GM21360 (cell line): ENCODE measurements at regions not wholly inside any gene's neighbourhood (a gene's known extent, or its start where the extent isn't known, plus 50 kb on each side); places are given as distances from the start of the nearest gene placed in this dataset.
"Not testable (repeated sequence)": the region's sequence is repeated elsewhere in the genome, so short reads cannot be mapped to it uniquely, and the experiment has no call there.

Experiments
- ATAC-seq: cut with Tn5 transposase; IDR thresholded peaks from one replicate; pipeline ENCODE4 v1.9.1; 2021; ENCODE audit warnings: mild to moderate bottlenecking, moderate library complexity; ENCODE audit not compliant: unreplicated experiment

DNA sequence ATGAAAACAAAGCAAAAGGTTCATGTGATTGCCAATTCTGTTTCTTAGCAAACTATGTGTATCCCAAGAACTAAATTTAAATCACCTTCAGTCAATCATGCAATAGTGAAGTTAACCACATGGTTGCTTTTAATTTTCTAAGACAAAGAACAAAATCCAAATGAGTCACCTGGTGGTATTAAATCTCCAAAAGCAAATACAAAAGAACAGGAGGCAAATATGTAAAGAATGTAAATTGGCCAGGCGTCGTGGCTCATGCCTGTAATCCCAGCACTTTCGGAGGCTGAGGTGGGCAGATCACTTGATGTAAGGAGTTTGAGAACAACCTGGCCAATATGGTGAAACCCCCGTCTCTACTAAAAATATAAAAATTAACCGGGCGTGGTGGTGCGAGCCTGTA is 54.2 kb upstream of the PIK3R4 start:
- ATAC-seq, result no peak

DNA sequence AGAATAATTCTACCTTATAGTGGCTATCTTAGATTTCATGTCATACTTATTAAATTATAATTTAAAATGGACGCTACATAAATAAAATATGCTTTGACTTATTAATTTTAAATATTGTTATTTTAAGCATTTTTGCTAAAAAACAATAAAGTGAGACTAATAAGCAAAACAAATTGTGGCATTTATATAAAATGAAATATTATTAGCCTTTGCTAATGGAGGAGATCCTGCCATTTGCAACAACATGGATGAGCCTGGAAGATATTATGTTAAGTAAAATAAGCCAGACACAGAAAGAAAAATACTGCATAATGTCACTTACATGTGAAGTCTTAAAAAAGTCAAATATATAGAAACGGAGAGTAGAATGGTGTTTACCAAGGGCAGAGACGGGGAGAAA is 54.8 kb upstream of the PIK3R4 start:
- ATAC-seq, result no peak

DNA sequence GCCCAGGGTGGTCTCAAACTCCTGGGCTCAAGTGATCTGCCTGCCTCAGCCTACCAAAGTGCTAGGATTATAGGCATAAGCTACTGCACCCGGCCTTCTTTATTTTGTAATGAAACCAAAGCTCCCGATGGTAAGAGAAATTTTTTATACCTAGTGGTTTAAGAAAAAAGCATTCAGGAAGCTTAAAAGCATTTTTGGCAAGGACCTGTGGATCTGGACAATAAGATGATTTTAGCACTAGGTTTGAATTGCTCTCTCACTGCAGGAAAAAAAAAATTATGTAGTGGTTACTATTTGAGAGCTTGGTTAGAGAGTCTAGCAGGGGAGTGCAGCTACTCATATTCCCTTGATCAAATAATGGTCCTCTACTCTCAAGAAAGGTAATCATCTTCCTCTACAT is 64.9 kb upstream of the PIK3R4 start:
- ATAC-seq, result no peak

- ATAC-seq, result no peak
Measured at GRCh38 chr3:130814691-130815472, 68.3 kb upstream of the PIK3R4 start.

- ATAC-seq, result no peak
Measured at GRCh38 chr3:130816561-130817445, 70.2 kb upstream of the PIK3R4 start.

GRCh38 chr3:130818066-130818465 is 71.4 kb upstream of the PIK3R4 start:
- not testable (repeated sequence) for ATAC-seq

DNA sequence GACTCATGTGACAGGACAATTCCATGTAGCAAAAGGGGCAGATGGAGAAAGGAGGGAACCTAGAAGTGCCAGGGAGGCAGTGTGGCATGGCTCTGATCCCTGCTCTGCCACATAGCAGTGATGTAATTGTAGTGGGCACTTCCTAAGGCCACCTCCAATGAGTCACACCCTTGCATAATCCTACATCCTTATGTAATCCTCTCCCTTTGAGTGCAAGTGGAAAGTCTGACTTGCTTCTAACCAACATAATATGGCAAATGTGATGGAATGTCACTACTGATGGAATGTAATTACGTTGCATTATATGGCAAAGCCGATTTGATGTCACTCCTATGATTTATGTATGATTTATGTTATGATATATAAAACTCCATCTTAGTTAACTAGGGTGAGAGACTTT is 72.9 kb upstream of the ATP2C1 start:
- no peak for ATAC-seq

GRCh38 chr3:130821806-130822205 is 72.1 kb upstream of the ATP2C1 start:
- no peak for ATAC-seq

DNA sequence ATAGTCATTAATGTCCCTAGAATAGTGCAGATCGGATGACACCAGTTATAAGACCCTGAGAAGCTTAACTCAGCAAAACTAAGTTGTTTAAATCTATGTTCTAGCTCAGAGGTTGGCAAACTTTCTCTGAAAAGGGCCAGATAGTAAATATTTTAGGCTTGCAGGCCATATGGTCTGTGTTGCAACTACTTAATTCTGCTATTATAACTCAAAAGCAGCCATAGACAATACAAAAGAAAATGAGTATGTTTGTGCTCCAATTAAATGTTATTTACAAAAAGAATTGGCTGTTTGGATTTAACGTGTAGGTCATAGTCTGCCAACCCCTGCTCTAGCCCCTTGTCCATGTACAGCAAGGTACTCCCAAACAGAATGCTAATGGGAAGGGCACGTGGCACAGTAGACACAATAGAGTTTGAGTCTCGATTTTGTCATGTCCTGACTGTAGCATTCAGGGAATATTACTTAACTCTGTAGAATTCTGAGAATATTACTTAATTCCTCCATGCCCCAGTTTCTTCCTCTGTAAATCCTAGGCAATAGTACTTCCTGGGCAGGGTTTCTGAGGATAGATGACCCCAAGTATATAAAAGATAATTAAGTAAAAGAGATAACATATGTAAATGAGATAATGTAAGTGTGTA is 70.5 kb upstream of the ATP2C1 start:
- no peak for ATAC-seq

DNA sequence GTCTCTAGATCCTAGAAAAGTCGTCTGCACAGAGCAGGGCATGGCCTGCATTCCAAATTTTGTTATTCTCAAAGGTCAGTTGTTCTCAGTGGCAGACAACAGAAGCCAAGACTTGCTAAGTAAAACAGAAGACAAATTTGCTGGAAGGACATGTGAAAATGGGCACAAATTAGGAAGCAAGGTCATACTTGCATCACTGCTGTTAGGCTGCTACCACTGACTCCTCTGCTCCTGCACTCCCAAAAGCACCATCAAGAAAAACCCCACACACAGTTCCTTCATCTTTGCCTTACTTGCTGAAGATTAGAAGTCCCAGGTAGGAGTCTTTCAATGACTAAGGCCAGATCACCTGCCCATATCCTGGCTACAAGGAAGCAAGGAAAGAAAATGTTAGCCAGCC is 69.9 kb upstream of the ATP2C1 start:
- no peak for ATAC-seq

- ATAC-seq, result no peak
Measured at GRCh38 chr3:130825762-130826299, 68.1 kb upstream of the ATP2C1 start.

- ATAC-seq, result no peak
Measured at GRCh38 chr3:130826516-130827182, 67.2 kb upstream of the ATP2C1 start.

DNA sequence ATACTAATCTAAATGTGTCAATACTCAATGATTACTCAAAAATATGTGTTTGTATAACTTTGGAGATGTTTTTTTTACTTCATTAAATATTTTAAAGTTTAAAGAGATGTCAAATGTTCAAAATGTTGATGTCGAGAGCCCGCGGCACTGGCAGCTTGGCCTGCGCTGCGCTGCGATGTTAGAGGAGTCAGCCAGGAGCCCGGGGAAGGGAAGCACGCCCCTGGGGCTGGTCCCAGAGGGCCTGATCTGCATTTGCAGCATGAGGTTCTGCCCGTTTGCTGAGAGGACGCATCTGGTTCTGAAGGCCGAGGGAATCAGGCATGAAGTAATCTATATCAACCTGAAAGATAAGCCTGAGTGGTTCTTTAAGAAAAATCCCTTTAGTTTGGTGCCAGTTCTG is 66.4 kb upstream of the ATP2C1 start:
- ATAC-seq, result no peak

DNA sequence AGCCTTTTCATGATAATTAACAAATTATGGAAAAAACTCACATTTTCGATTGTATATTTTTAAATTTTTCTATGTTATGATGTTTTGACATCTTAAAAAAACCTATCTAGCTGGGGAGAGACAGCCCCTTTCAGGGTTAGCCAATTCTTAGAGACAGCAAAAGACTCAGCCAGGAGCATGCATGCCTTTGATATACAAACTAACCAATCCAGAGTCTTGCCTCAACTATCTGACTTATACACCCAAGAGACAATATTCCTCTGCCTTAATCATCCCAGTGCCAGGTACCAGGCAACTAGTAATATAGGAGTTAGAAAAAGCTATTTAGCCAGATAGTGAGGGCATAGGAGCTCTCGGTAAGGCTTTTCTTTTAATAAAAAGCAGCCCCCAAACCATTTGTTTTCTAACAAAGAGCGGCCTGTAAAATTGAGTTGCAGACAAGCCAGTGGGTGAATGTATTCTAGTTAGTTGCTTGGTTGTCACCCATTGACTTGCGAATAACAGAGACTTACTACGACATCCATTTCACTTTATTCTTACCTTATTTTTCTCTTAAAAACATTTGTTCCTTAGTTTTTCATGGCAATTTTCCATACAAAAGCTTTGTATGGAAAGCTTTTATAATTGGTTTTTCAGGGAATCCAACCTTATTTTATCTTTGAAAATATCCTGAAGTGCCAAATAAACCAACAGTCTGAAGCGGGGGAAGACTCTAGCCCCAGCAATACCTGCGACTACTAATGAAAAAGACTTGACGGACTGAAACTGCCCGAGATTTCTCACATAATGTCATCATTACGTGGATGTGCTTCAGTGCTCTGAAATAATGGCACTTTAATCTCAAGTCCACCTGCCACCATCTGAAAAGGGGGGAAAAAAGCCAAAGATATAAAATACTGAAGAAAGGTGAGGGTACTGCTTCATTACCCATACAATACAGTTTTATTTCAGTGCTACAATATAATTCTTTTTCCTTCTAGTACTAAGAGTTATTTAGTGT is 64.6 kb upstream of the ATP2C1 start:
- no peak for ATAC-seq

GRCh38 chr3:130831719-130832400 is 62.0 kb upstream of the ATP2C1 start:
- no peak for ATAC-seq

DNA sequence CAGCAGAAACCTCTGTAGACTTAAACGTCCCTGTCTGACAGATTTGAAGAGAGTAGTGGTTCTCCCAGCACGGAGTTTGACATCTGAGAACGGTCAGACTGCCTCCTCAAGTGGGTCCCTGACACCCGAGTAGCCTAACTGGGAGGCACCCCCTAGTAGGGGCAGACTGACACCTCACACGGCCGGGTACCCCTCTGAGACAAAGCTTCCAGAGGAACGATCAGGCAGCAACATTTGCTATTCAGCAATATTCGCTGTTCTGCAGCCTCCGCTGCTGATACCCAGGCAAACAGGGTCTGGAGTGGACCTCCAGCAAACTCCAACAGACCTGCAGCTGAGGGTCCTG is 61.5 kb upstream of the ATP2C1 start:
- ATAC-seq, result not testable (repeated sequence)

DNA sequence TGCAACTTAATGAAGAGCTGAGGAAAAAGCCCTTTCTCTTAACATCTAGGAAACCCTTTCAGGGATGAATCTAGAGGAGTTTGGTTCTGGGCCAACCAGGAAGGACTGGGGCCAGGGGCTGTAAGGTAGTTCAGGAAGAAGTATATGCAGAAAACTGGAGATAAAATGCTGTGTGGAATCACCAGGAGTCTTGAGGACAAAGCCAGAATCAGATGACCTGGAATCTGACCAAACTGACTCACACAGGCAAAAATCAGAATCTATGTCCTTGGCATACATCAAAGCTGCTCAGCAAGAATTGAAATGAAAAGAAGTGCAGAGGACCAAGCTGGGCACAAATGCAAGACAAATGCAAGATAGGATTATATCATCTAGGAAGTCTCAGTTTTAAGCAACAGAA is 59.4 kb upstream of the ATP2C1 start:
- ATAC-seq, result no peak

DNA sequence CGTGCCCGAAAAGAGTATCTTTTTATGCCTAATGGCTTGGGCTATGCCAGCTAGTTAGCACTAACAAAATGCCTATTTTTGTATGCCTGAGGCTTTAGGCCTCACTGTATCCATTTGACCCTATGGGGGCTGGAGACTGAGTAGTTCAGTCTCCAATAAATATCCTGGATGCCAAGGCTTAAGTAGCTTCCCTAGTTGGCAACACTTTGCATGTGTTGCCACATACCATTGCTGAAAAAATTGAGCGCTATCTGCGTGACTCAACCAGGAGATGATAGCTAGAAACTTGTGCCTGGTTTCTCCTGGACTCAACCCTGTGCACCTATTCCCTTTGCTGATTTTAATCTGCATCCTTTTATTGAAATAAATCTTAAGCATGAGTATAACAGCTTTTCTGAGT is 58.4 kb upstream of the ATP2C1 start:
- ATAC-seq, result no peak

GRCh38 chr3:130838898-130839600 is 54.8 kb upstream of the ATP2C1 start:
- ATAC-seq, result no peak
